NCI-H82 treated with DMSO at 0.1 percent for 48 hours (cell line): ENCODE measurements at regions not wholly inside any gene's neighbourhood (a gene's known extent, or its start where the extent isn't known, plus 50 kb on each side); places are given as distances from the start of the nearest gene placed in this dataset.
"Not testable (repeated sequence)": the region's sequence is repeated elsewhere in the genome, so short reads cannot be mapped to it uniquely, and the experiment has no call there.

Experiments
- DNase-seq: peaks from one replicate; lab custom pipeline; 2025; ENCODE audit not compliant: unreplicated experiment; lab: John Stamatoyannopoulos, UW

DNA sequence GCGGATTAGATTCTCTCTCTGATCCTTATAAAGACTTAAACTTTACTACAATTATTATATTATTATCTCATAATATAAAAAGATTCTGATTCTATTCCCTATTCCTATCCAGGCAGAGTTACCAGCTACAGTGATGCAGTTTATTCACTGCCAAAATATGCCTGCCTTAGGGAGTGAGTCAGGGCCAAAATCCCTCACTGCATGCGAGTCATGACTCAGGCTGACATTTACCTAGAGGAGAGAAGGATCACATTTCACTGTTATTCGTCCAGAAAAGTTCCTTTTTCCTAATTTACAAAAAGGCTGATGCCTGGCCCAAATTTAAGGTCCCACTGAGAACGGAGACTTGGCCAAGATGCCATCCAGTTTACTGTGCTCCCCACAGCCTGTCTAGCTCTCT, 168.5 kb upstream of the LDB2 start:
- DNase-seq, result no peak

DNA sequence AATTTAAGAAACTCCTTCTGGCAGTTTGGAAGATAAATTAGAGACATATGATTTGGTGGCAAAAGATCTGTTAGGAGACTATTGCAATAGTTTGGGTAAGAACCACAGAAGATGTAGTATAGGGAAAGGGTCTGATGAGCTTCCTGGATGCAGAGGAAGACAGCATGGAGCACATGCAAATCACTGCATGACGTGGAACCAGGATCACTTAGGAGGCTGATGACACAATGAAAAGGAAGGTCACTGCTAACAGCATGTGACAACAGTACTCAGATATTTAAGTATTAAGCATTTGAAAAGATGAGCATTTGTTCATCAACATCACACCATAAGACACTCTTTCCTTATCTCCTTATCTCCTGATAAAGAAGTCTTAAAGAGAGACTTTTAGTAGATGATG, 167.8 kb upstream of the LDB2 start:
- no peak for DNase-seq

- no peak for DNase-seq
Measured at GRCh38 chr4:17065821-17066220, 167.4 kb upstream of the LDB2 start.

DNA sequence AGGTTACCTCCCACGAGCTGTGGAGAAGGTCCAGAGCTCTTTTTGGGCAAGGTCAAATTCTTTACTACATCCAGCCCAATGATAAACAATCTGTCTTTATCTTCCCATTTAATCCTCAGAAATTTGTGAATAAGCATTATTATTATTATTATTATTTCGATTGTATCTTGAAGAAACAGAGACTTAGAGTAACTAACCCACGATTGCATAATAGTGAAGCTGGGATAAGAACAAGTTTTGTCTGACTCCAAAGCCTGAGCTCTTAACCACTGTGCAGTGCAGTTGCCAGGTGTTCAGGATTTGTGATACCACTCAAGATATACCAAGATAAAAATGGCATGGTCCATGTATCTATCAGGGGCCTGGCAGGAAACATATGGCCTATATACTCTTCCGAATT, 166.5 kb upstream of the LDB2 start:
- no peak for DNase-seq

DNA sequence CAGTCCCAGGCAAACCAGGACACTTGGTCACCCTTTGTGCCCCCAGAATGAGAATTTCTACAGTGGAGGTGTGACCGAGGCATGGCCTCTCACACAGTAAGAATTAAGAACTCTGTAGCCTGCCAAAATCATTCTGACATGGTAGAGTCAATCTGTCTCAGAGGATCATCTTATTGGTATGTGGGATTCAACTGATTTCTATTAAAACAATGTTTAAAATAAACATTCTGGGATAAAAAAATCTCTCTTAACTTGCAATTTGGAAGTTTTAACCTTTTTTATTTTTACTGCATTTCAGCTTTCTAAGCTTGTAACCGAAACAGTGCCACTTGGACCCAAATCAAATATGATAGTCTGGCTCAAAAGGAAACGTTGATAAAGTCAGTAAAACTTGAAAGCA, 165.4 kb upstream of the LDB2 start:
- DNase-seq, result no peak

- no peak for DNase-seq
Measured at GRCh38 chr4:17060230-17060629, 161.8 kb upstream of the LDB2 start.

DNA sequence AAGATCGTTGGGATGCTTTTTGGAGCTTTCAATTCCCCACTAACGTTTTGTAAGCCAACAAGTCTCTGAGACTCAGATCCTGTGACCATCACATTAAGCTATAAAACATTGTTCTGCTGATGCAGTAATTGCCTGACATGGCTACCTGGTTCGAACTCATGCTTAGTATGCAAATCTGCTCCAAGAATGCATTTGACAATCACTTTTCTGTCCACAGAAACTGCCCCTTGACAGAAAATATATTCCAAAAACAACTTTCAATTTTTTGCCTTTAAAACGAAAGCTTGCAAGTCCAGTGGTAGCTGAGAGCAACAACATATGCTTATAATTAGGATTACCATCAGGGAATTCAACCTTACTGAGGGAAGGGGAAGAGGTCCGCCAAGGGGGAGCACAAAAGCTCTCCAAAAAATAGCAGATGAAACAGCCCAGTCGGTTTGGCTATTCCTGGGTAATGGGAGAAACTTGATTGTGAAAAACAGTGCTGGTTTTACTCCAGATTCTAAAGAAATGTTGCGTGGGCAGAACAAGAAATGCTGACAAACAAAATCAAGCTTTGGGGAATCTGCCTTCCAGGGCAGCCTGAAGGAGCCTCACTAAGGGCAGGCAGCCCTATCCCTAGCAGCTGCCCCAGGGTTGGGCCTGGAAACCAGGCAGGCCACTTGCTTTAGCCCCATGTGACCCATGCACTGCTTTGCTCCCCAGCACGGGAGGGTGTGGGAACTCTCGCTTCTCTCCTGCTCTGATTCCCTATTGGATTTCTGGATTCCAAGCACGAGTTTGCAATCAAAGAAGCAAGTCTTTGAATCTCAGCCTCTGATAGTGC, 160.7 kb upstream of the LDB2 start:
- DNase-seq, result no peak

DNA sequence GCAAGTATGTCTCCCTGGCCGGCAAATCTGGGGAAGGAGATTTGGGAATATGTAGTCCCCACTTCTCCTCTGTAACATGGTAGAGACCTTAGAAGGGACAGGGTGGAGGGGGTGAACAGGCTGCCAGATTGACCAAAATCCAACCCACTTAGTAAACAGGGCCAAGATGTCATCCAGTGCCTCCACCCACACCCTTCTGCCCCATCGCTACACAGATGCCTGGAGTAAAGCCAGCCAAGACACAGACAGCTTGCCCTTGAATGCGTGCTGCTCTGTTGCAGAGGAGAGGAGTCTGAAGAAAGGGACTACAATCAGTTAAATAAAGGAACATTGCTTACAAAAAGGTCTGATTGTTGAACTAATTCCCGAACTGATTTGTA, 160.1 kb upstream of the LDB2 start:
- DNase-seq, result no peak

GRCh38 chr4:17057035-17057434, 158.6 kb upstream of the LDB2 start:
- no peak for DNase-seq

GRCh38 chr4:17055788-17056187, 157.3 kb upstream of the LDB2 start:
- no peak for DNase-seq

DNA sequence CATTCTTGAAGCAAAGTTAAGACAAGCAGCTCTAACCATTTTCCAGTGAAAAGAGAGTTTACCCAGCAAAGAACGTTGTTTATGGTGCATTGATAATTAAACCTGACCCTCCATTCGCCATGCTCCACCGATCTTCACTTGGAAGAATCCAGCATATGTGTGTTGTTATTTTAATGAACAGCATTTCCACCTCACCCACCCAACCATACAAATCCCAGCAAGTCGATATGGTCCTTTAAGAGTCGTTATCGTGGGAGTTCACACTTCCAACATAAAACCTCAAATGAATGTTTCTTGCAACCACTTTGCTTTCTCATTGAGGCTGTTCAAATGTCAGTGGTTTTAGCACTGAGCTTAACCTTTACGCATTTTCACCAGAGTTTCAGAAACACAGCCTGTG, 147.4 kb upstream of the LDB2 start:
- no peak for DNase-seq

- no peak for DNase-seq
Measured at GRCh38 chr4:17038510-17039176, 140.2 kb upstream of the LDB2 start.

DNA sequence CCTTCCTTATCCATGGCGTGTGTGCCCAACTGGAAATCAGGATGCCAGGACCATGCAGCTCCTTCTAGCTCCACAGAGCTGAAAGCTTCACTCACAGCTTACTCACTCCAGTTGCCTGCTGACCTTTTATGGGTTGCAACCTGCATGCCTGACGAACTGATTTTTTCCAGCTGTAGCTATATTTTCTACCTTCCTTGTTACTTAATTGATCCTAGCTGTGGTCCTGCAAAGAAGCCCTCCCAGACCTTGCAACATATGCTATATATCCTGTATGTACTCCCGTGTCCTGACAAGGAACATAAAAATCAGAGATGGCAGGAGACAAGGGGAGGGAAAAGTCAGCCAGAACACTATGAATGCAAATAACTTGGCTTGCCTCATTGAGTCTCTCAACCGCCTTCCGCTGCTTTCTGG, 135.3 kb upstream of the LDB2 start:
- DNase-seq, result no peak

- no peak for DNase-seq
Measured at GRCh38 chr4:17033025-17033767, 134.8 kb upstream of the LDB2 start.

GRCh38 chr4:17030543-17030942, 132.1 kb upstream of the LDB2 start:
- DNase-seq, result no peak

- no peak for DNase-seq
Measured at GRCh38 chr4:17029964-17030363, 131.5 kb upstream of the LDB2 start.

DNA sequence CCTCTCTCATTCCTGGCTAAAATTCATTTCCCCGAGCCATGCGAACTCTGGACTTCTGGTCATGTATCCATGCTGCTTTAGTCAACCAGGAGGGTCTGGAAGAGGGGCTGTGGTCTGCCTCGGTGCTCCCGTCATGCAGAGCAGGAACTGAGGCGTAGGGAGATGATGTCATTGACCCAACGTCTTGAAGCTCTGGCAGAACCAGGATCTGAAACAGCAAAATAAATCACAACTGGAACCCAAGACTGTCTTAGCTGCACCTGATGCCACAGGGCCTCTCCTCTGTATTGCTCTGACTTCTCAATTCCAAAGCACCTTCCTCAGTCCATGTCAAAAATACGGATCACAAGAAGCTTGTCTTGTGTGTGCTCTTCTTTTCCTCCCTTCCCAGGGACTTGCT, 131.0 kb upstream of the LDB2 start:
- no peak for DNase-seq

GRCh38 chr4:17027495-17027894, 129.1 kb upstream of the LDB2 start:
- no peak for DNase-seq

DNA sequence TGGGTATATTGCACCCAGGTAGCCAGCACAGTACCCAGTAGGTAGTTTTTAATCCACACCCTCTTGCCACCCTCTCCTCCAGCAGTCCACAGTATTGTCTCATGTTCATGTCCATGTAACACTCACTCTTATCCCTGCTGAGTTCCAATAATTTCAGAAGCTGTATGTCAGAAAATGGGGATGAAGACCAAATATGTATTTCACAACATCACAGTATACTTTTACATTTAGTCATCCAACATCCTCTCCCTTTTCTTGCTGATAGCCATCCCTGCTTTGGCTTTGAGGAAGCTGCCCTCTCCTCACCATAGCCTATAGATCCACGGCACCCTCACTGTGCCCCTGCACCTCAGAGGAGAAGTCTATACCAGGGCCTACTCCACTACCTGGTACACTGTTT, 126.0 kb upstream of the LDB2 start:
- no peak for DNase-seq

DNA sequence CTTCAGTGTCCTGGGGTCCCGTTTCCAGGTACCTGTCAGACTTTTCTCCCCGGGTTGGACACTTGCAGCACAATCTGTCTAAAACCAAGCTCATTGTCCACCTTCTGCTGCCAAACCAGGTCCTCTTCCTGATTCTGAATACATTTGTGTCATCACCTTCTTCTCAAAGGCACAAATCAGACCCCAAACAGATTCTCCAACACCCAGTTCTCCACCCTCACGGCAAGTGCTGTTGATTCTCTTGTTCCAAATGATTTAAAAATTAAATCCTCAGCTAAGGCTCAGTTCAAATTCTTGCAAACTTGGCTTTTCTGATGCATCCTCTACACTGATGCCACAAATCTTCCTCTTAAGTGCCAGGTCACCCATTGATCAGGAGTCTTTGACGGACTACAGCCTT, 122.5 kb upstream of the LDB2 start:
- no peak for DNase-seq

DNA sequence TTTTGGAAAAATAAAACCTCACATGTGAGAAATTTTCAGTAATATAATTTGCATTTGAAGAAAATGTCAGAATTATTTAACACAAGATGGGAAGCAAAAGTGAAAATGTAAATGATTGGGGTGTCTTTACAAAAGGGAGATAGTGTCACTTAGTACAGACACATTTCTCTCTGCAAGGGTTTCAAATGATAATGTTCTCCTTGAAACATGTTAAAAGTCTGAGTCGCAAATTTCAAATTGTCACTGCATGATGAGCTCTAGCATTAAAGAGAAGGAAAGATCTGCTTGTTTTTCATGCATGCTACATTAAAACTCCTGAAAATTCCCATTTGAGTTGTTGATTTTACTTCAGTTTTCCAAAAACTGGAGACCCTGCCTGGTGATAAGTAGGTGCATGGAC, 122.0 kb upstream of the LDB2 start:
- DNase-seq, result no peak

GRCh38 chr4:17018621-17019020, 120.2 kb upstream of the LDB2 start:
- not testable (repeated sequence) for DNase-seq
